Neuronal stem cell (in vitro differentiated cells): ENCODE measurements at regions not wholly inside any gene's neighbourhood (a gene's known extent, or its start where the extent isn't known, plus 50 kb on each side); places are given as distances from the start of the nearest gene placed in this dataset.

Source experiments
- DNase-seq: peaks from one replicate; pipeline ENCODE4 v3.0.0-alpha.2; 2013; ENCODE audit warnings: low spot score
- H2AFZ ChIP-seq: one replicate; pipeline ENCODE4 v1.6.1; 2013; ENCODE audit warnings: mild to moderate bottlenecking, low read length, inconsistent platforms
- H2AK5ac ChIP-seq: 2 replicates; pipeline ENCODE4 v1.6.1; 2013; ENCODE audit warnings: low read depth, mild to moderate bottlenecking, inconsistent platforms, low read length, moderate library complexity, mixed read lengths
- H2BK120ac ChIP-seq: 2 replicates; pipeline ENCODE4 v1.6.1; 2013; ENCODE audit warnings: low read depth, mild to moderate bottlenecking, inconsistent platforms, low read length, moderate library complexity, mixed read lengths
- H2BK12ac ChIP-seq: one replicate; pipeline ENCODE4 v1.6.1; 2013; ENCODE audit warnings: low read length, inconsistent platforms
- H2BK15ac ChIP-seq: 2 replicates; pipeline ENCODE4 v1.6.1; 2013; ENCODE audit warnings: mild to moderate bottlenecking, low read length, inconsistent platforms, mixed read lengths
- H2BK5ac ChIP-seq: one replicate; pipeline ENCODE4 v1.6.1; 2013; ENCODE audit warnings: inconsistent platforms, mild to moderate bottlenecking, low read length, moderate library complexity
- H3K14ac ChIP-seq: one replicate; pipeline ENCODE4 v1.6.1; 2013; ENCODE audit warnings: low read length, inconsistent platforms
- H3K18ac ChIP-seq: 2 replicates; pipeline ENCODE4 v1.6.1; 2013; ENCODE audit warnings: low read length, inconsistent platforms
- H3K23ac ChIP-seq: 2 replicates; pipeline ENCODE4 v1.6.1; 2013; ENCODE audit warnings: low read depth, mild to moderate bottlenecking, mixed read lengths, low read length, inconsistent platforms; ENCODE audit not compliant: poor library complexity
- H3K27ac ChIP-seq: replicated peaks from 3 replicates; pipeline ENCODE4 v1.5.1; 2013; ENCODE audit warnings: low read length, inconsistent platforms
- H3K27me3 ChIP-seq, 3 experiments: 2 replicates each; pipeline ENCODE4 v1.6.1; 2013; ENCODE audit warnings: low read length in 3 of 3, mild to moderate bottlenecking in 2 of 3, inconsistent platforms in 1 of 3, low read depth in 1 of 3, mixed read lengths in 1 of 3, moderate library complexity in 1 of 3; ENCODE audit not compliant: control insufficient read depth in 3 of 3, insufficient read depth in 3 of 3
- H3K36me3 ChIP-seq, 2 donors: replicated peaks in 1 of 2; 2 replicates each; pipeline ENCODE4 v1.6.1; 2013; ENCODE audit warnings: low read length in 2 of 2; ENCODE audit not compliant: control insufficient read depth in 2 of 2, insufficient read depth in 2 of 2
- H3K4ac ChIP-seq: 2 replicates; pipeline ENCODE4 v1.6.1; 2013; ENCODE audit warnings: inconsistent platforms, mild to moderate bottlenecking, low read length, moderate library complexity
- H3K4me1 ChIP-seq, 2 donors: 1 replicate in 1 of 2; 2 replicates in 1 of 2; pipeline ENCODE4 v1.6.1; 2013; ENCODE audit warnings: low read length in 2 of 2, low read depth in 1 of 2; ENCODE audit not compliant: control insufficient read depth in 2 of 2, insufficient read depth in 1 of 2
- H3K4me2 ChIP-seq: one replicate; pipeline ENCODE4 v1.6.1; 2013; ENCODE audit warnings: mild to moderate bottlenecking, low read length, inconsistent platforms; ENCODE audit not compliant: insufficient read depth, poor library complexity, severe bottlenecking
- H3K4me3 ChIP-seq, 2 donors: 2 replicates each; pipeline ENCODE4 v1.5.1; 2013; ENCODE audit warnings: low read length in 2 of 2, mild to moderate bottlenecking in 2 of 2, inconsistent platforms in 1 of 2, moderate library complexity in 1 of 2
- H3K79me1 ChIP-seq: one replicate; pipeline ENCODE4 v1.6.1; 2013; ENCODE audit warnings: low read depth, mild to moderate bottlenecking, inconsistent platforms, low read length, moderate library complexity
- H3K9ac ChIP-seq: one replicate; pipeline ENCODE4 v1.6.1; 2013; ENCODE audit warnings: mild to moderate bottlenecking, low read depth, low read length, inconsistent platforms; ENCODE audit not compliant: poor library complexity
- H3K9me3 ChIP-seq, 2 donors: replicated peaks in 1 of 2; 2 replicates each; pipeline versions ENCODE3 to v1.6.1; 2013; ENCODE audit warnings: low read length in 2 of 2, mild to moderate bottlenecking in 2 of 2, inconsistent platforms in 1 of 2, low read depth in 1 of 2, mixed read lengths in 1 of 2, moderate library complexity in 1 of 2; ENCODE audit not compliant: control insufficient read depth in 2 of 2, insufficient read depth in 1 of 2
- H4K8ac ChIP-seq: one replicate; pipeline ENCODE4 v1.6.1; 2013; ENCODE audit warnings: low read depth, mild to moderate bottlenecking, inconsistent platforms, low read length, moderate library complexity
- H4K91ac ChIP-seq: one replicate; pipeline ENCODE4 v1.6.1; 2013; ENCODE audit warnings: low read length, low read depth, mild to moderate bottlenecking, inconsistent platforms; ENCODE audit not compliant: poor library complexity
- whole genome bisulfite sequencing, 2 donors: extraction: QIAGEN DNeasy Blood & Tissue Kit; methylation state at CpG; one replicate each; pipeline ENCODE4 v1.1.7; 2013; ENCODE audit warnings: missing lambda C conversion rate in 2 of 2, mixed read lengths in 1 of 2; ENCODE audit not compliant: insufficient read length in 2 of 2, insufficient replicate concordance in 1 of 2; ENCODE audit errors: extremely low coverage in 2 of 2; 5-methylcytosine and 5-hydroxymethylcytosine counted together

DNA sequence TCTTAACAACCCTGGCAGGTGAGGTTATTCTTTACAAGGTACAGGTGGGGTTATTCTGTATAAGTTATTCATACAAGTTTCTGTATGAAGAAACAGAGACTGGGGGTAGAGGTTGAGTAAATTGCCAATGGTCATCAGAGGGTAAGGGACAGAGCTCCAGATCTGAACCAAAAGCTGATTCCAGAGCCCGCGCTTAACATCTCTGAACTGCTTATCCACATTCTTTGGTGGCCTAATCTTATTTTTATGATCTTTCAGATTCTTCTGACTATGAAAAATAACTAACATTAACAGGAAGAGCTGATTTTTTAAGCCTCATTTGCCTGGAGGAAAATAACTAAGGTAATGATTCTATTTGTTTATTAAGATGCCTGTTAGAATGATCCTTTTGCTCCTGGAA is 63.9 kb upstream of the BARHL2 start:
- no peak overlapping the region for H3K23ac ChIP-seq
- H3K27ac ChIP-seq = no peak overlapping the region
- H3K27me3 ChIP-seq = no peaks in the 10 kb centered on the region
- no peak overlapping the region for H3K4me2 ChIP-seq
- no peak overlapping the region for H2BK5ac ChIP-seq
- H4K91ac ChIP-seq = no peak overlapping the region
- DNase-seq = no peak
- WGBS, 2 donors = no CpG with 5 or more reads among the region's 2 CpGs
- no peaks in the 10 kb centered on the region for H3K9me3 ChIP-seq
- H3K36me3 ChIP-seq = no peaks in the 10 kb centered on the region
- H3K14ac ChIP-seq = no peak overlapping the region
- H2BK12ac ChIP-seq = no peak overlapping the region
- no peak overlapping the region for H2AFZ ChIP-seq
- H4K8ac ChIP-seq = no peak overlapping the region
- no peak overlapping the region for H2AK5ac ChIP-seq
- H3K9ac ChIP-seq = no peak overlapping the region
- H2BK120ac ChIP-seq = no peak overlapping the region
- no peak overlapping the region for H3K4me3 ChIP-seq
- H2BK15ac ChIP-seq = no peak overlapping the region
- no peaks in the 10 kb centered on the region for H3K79me1 ChIP-seq
- no peak overlapping the region for H3K4ac ChIP-seq
- no peaks in the 10 kb centered on the region for H3K4me1 ChIP-seq
- no peak overlapping the region for H3K18ac ChIP-seq

DNA sequence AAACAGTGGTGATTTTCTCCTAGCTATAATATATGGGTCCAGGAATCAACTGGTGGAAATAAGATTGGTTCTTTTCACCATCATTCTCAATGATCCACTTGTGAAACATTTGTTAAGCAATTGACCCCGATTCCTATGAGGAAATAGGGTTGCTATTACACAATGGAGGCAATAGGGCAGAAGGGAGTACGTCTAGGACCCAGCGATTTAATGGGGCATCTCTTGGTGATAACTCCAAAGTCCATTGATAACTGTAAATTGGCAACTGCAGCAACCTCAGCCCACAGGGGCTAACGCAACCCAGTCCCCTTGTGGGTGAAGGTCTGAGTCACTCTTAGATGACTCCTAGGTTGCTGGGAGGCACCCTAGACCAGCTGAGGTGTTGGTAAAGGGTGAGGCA is 62.5 kb upstream of the BARHL2 start:
- no peak overlapping the region for H4K8ac ChIP-seq
- no peak overlapping the region for H2BK15ac ChIP-seq
- H2AK5ac ChIP-seq = no peak overlapping the region
- no peak overlapping the region for H3K18ac ChIP-seq
- no peaks in the 10 kb centered on the region for H3K9me3 ChIP-seq
- no CpG with 5 or more reads among the region's 4 CpGs for WGBS, 2 donors
- no peak for DNase-seq
- H3K27ac ChIP-seq = no peak overlapping the region
- H2BK5ac ChIP-seq = no peak overlapping the region
- no peak overlapping the region for H3K9ac ChIP-seq
- H3K36me3 ChIP-seq = no peaks in the 10 kb centered on the region
- H3K23ac ChIP-seq = no peak overlapping the region
- no peak overlapping the region for H2AFZ ChIP-seq
- H2BK12ac ChIP-seq = no peak overlapping the region
- H3K4ac ChIP-seq = no peak overlapping the region
- H3K4me2 ChIP-seq = no peak overlapping the region
- H3K4me3 ChIP-seq = no peak overlapping the region
- no peaks in the 10 kb centered on the region for H3K27me3 ChIP-seq
- H3K4me1 ChIP-seq = no peaks in the 10 kb centered on the region
- no peak overlapping the region for H3K14ac ChIP-seq
- H4K91ac ChIP-seq = no peak overlapping the region
- no peak overlapping the region for H2BK120ac ChIP-seq
- H3K79me1 ChIP-seq = no peaks in the 10 kb centered on the region

DNA sequence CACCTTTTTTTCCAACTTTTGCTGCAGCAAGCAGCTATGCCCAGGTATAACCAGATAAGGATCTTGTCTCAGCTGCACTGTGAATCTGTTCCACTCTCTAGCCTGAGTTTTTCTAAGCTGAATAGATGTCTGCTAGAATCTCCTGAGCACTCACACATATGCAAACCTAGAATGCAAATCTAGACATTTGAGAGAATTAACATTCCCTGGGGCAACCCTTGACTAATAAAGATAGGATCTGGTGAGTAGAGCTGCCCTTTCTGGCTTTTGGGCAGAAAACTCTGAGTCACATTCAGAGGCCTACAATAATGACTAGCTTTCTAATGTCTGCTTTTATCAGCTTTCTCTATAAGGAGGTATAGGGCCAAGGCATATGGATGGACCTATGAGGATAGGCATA is 61.4 kb upstream of the BARHL2 start:
- no peak overlapping the region for H3K23ac ChIP-seq

GRCh38 chr1:90773812-90774211 is 56.7 kb upstream of the BARHL2 start:
- Histone ChIP-seq H3K4me2 (no peak overlapping the region), H2AK5ac (no peak overlapping the region), H3K18ac (no peak overlapping the region), H2BK12ac (no peak overlapping the region), H3K9ac (no peak overlapping the region), H3K23ac (no peak overlapping the region), H4K8ac (no peak overlapping the region), H2BK15ac (no peak overlapping the region), H3K36me3 (no peaks in the 10 kb centered on the region), H3K27ac (no peak overlapping the region), H3K4ac (no peak overlapping the region), H2BK120ac (no peak overlapping the region), H3K9me3 (no peaks in the 10 kb centered on the region), H2BK5ac (no peak overlapping the region), H2AFZ (no peak overlapping the region), H3K27me3 (no peaks in the 10 kb centered on the region), H4K91ac (no peak overlapping the region), H3K4me3 (no peak overlapping the region), H3K79me1 (no peaks in the 10 kb centered on the region), H3K4me1 (no peaks in the 10 kb centered on the region), H3K14ac (no peak overlapping the region)
- DNase-seq = no peak
- WGBS, 2 donors = no CpG with 5 or more reads among the region's 3 CpGs

More for the DNA sequence above, 61.4 kb upstream of the BARHL2 start:
- Histone ChIP-seq H3K14ac (no peak overlapping the region), H3K27ac (no peak overlapping the region), H2AK5ac (no peak overlapping the region), H3K4me1 (no peaks in the 10 kb centered on the region), H3K27me3 (no peaks in the 10 kb centered on the region), H3K9ac (no peak overlapping the region), H2AFZ (no peak overlapping the region), H4K8ac (no peak overlapping the region), H3K4ac (no peak overlapping the region), H3K18ac (no peak overlapping the region), H3K79me1 (no peaks in the 10 kb centered on the region), H3K4me3 (no peak overlapping the region), H4K91ac (no peak overlapping the region), H3K36me3 (no peaks in the 10 kb centered on the region), H3K9me3 (no peaks in the 10 kb centered on the region), H2BK5ac (no peak overlapping the region), H2BK12ac (no peak overlapping the region), H2BK15ac (no peak overlapping the region), H3K4me2 (no peak overlapping the region), H2BK120ac (no peak overlapping the region)
- no peak for DNase-seq
